Natural killer cell treated with Interleukin-12 subunit alpha and Interleukin-12 subunit beta and Interleukin-15 and Interleukin-18, amount 100 ng/mL, for 72 hours (primary cell): ENCODE measurements at regions not wholly inside any gene's neighbourhood (a gene's known extent, or its start where the extent isn't known, plus 50 kb on each side); places are given as distances from the start of the nearest gene placed in this dataset.
"Not testable (repeated sequence)": the region's sequence is repeated elsewhere in the genome, so short reads cannot be mapped to it uniquely, and the experiment has no call there.

Source experiments
- ATAC-seq, 2 donors: fragments of 150-1000 bp; cut with Tn5 transposase in 1 of 2; sonication (Bioruptor Pico), chemical (Tn5 transposase) in 1 of 2; 2 replicates each; pipeline ENCODE4 v1.10.0; 2021
- DNase-seq: peaks from one replicate; pipeline ENCODE4 v3.0.0; 2022; ENCODE audit warnings: low spot score
- H3K27ac Mint-ChIP-seq, 2 donors: 1 replicate in 1 of 2; 2 replicates in 1 of 2; pipeline ENCODE4 v1.8.0; 2022; ENCODE audit warnings: mixed read lengths in 2 of 2, mild to moderate bottlenecking in 1 of 2, moderate library complexity in 1 of 2
- H3K27me3 Mint-ChIP-seq, 2 donors: 1 replicate in 1 of 2; 2 replicates in 1 of 2; pipeline ENCODE4 v1.8.0; 2022; ENCODE audit warnings: mixed read lengths in 2 of 2
- H3K36me3 Mint-ChIP-seq: one replicate; pipeline ENCODE4 v1.8.0; 2022; ENCODE audit warnings: mixed read lengths
- H3K4me1 Mint-ChIP-seq, 2 donors: 1 replicate in 1 of 2; 2 replicates in 1 of 2; pipeline ENCODE4 v1.8.0; 2022; ENCODE audit warnings: low read depth in 2 of 2, mixed read lengths in 2 of 2, mild to moderate bottlenecking in 1 of 2
- H3K4me3 Mint-ChIP-seq: one replicate; pipeline ENCODE4 v1.8.0; 2022; ENCODE audit warnings: mixed read lengths
- H3K9me3 Mint-ChIP-seq: 2 replicates; pipeline ENCODE4 v1.8.0; 2022; ENCODE audit warnings: mixed read lengths

DNA sequence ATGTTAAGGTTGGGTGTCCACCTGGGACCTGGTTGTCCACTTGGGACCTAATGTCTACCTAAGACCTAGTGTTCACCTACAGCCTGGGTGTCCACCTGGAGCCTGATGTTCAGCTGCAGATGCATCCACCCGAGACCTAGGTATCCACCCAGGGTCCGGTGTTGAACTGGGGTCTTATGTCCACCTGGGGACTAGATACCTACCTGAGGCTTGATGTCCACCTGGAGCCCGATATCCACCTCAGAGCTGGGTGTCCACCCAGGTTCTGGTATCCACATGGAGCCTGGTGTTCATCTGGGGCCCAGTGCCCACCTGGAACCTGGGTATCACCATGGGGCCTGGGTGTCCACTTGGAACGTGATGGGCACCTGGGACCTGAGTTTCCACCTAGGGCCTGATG is 389.2 kb downstream of the ZNF716 start:
- H3K27ac Mint-ChIP-seq, ATAC-seq, H3K9me3 Mint-ChIP-seq, DNase-seq, H3K4me1 Mint-ChIP-seq, H3K4me3 Mint-ChIP-seq, H3K36me3 Mint-ChIP-seq, H3K27me3 Mint-ChIP-seq: not testable (repeated sequence)

DNA sequence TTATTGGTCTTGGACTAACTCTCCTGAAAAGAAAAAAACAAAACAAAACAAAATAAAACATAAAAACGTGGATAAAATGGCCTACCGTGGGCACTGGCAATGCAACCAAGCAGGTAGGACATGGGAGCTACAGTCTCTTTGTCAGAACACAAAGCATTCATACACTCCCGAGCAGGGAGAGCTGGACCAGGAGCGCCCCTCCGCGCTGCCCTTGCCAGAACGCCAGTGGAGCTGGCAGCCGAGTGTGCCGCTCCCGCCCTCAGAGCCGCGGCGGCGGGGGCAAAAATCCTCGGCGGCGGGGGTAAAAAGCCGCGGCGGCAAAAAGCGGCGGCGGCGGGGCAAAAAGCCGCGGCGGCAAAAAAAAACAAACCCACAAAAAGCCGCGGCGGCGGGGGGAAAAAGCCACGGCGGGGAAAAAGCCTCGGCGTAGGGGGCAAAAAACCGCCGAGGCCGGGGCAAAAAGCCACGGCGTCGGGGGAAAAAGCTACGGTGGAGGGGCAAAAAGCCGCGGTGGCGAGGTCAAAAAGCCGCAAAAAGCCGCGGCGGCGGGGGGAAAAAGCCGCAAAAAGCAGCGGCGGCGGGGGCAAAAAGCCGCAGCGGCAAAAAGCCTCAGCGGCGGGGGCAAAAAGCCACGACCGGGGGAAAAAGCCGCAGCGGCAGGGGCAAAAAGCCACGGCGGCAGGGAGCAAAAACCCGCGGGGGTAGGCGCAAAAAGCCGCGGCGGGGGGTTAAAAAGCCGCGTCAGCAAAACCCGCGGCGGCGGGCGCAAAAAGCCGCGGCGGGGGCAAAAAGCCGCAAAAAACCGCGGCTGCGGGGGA is 418.1 kb downstream of the ZNF716 start:
- Mint-ChIP-seq H3K27ac (no peak overlapping the region), H3K36me3 (peaks cover 10% of the 10 kb centered on the region), H3K9me3 (peaks cover 17% of the 10 kb centered on the region), H3K4me1 (no peaks in the 10 kb centered on the region), H3K27me3 (peaks cover 0 to 3% of the 10 kb centered on the region in 2 donors), H3K4me3 (no peak overlapping the region)
- no peak for ATAC-seq
- no peak for DNase-seq

DNA sequence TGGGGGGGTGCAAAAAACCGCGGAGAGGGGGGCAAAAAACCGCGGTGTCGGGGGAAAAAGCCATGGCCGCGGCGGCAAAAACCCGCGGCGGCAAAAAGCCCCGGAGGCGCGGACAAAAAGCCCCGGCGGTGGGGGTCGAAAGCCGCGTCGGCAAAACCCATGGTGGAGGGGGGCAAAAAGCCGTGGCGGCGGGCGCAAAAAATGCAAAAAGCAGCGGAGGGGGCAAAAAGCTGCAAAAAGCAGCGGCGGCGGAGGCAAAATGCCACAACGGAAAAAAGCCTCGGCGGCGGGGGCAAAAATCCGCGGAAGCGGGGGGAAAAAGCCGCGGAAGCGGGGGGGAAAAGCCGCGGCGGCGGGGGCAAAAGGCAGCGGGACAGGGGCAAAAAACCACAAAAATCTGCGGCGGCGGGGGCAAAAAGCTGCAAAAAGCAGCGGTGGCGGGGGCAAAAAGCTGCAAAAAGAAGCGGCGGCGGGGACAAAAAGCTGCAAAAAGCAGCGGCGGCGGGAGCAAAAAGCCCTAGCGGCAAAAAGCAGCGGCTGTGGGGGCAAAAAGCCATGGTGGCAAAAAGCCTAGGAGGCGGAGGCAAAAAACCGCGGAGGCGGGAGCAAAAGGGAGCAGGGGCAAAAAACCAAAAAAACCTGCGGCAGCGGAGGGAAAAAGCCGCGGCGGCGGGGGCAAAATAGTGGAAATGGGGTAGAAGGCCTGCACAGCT is 418.9 kb downstream of the ZNF716 start:
- Mint-ChIP-seq H3K4me3 (no peak overlapping the region), H3K27me3 (peaks cover 0 to 3% of the 10 kb centered on the region in 2 donors), H3K36me3 (peaks cover 12% of the 10 kb centered on the region), H3K4me1 (no peaks in the 10 kb centered on the region), H3K9me3 (peaks cover 17% of the 10 kb centered on the region), H3K27ac (no peak overlapping the region)
- peak; percentile 57 for DNase-seq
- ATAC-seq: no peak
